ENCODE measurements at regions not wholly inside any gene's neighbourhood (a gene's known extent, or its start where the extent isn't known, plus 50 kb on each side); places are given as distances from the start of the nearest gene placed in this dataset.

DNA sequence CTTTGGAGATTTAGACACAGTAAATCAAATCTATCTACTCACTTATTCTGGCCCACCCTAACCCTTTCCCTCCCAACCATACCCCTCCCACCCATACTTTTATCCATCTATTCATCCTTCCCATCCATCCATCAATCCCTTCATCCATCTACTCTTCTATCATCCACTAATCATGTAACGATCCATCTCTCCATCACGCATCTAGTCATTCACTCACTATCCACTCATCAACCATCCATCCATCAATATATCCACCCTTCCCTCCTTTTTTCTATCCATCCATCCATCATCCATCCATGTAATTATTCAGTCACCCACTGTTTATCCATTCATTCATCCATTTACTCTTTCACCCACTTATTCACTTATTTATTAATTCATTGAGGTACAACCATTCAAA lies 74.0 kb downstream of the FOXD2 start (continued):
- TF ChIP-seq CHD1 (IDR thresholded peaks at IDR 0.05; ENCODE audit: low read depth, low read length) (no peak), SP4 (IDR thresholded peaks at IDR 0.05; ENCODE audit: low read length) (no peak)

Data from H1 (cell line).